Left ventricle myocardium superior (tissue), 1 donor: ENCODE measurements at regions not wholly inside any gene's neighbourhood (a gene's known extent, or its start where the extent isn't known, plus 50 kb on each side); places are given as distances from the start of the nearest gene placed in this dataset.
"Not testable (repeated sequence)": the region's sequence is repeated elsewhere in the genome, so short reads cannot be mapped to it uniquely, and the experiment has no call there.

Experiments used
- ATAC-seq: fragments of 200-7000 bp; cut with Tn5 transposase; one replicate; pipeline ENCODE4 v1.9.1; 2020; ENCODE audit warnings: mild to moderate bottlenecking, moderate library complexity
- DNase-seq: peaks from one replicate; pipeline ENCODE4 v3.0.0-alpha.2; 2020
- intact Hi-C: fragments of 100-400 bp; cut with micrococcal nuclease; formaldehyde crosslinking; loops from one replicate; pipeline ENCODE4 v1.11.0; 2022
- donor health status: DM: no; HTN: yes; CAD: no; lungs with severe emphysema.

- DNase-seq (no peak), ATAC-seq (no peak)
- intact Hi-C loops: no loop called here
Measured at GRCh38 chr3:145581694-145582093, 579.3 kb downstream of the PLOD2 start.

- intact Hi-C loops: no loop called here
- DNase-seq: no peak
- no peak for ATAC-seq
Measured at GRCh38 chr3:145604851-145605250, 556.1 kb downstream of the PLOD2 start.

DNA sequence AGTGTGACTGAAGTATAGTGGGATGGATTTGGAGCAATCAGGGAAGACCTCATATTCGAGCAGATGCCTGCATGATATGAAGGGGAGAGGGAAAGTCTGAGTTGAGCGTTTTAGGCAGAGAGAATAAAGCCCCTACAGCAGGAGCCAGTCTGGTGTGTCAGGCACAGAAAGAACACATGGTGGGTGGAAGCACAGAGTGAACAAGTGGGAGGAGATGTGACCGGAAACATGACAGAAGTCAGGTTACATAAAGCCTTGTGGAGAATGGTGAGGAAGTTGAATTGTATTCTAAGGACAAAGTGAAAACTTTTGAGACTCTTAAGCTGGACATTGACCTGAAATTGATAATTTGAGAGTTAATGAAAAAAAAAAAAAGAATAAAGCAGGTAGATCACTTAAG lies 541.0 kb downstream of the PLOD2 start:
- no peak for ATAC-seq
- no peak for DNase-seq
- intact Hi-C loops: no loop called here

- no peak for DNase-seq
- intact Hi-C loops: no loop called here
- ATAC-seq: no peak
Measured at GRCh38 chr3:145620486-145620885, 540.5 kb downstream of the PLOD2 start.

GRCh38 chr3:145623349-145623748 lies 537.6 kb downstream of the PLOD2 start:
- DNase-seq: no peak
- ATAC-seq: no peak
- intact Hi-C loops: no loop called here

DNA sequence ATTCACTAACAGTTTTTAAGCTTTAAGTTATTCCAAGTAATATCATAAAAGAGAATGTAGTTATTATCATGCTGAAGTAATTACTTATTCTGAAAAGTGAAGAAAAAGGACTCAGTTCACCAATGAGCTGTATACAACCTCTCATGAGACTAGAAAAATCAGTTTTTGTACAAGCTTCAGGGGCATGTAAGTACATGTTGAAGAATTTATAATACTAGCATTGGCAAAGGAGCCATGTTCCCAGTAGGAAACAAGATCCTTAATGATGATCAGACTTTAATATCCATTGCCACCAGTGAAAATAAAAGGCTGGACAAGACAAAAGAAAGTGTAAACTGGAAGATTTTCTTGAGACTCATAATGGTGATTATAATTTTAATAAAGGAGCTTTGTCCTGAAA lies 532.8 kb downstream of the PLOD2 start:
- no peak for ATAC-seq
- intact Hi-C loops: no loop called here
- no peak for DNase-seq

DNA sequence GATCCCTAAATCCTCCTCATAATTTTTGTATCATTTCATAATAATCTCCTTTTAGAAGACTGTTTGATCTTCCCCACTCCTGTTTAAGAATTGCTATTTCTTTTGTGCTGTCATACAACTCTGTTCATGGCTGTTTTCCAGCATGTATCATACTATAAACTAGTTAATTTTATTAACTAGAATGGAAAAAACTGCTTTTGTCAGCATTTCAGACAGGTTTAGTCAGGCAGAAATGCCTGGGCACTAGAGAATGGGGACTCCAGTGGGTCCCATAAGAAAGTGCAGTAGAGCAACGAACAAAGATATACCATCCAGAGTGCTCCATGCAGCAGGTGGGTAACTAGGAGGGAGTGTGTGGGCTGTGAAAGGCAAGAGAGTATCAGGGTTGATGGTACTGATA lies 523.9 kb downstream of the PLOD2 start:
- DNase-seq (no peak), ATAC-seq (no peak)
- intact Hi-C loops: no loop called here

- ATAC-seq (no peak), DNase-seq (no peak)
- intact Hi-C loops: no loop called here
Measured at GRCh38 chr3:145639003-145639606, 521.9 kb downstream of the PLOD2 start.

GRCh38 chr3:145639875-145640274 lies 521.1 kb downstream of the PLOD2 start:
- DNase-seq (no peak), ATAC-seq (no peak)
- intact Hi-C loops: no loop called here

DNA sequence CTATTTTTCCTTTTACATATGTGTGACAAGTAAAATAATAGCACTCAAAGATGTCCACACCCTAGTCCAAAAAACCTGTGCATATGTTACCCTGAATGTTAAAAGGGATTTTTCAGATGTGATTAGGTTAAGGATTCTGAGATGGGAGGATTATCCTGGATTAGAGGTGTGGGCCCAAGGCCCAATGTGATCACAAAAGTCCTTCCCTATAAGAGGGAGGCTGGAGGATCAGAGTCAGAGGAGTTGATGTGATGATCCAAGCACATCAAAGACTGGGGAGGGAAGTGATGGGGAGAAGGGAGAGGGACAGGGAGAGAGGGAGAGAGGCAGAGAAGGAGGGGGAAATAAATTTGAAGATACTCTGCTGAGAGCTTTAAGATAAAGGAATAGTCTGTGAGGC lies 512.6 kb downstream of the PLOD2 start:
- intact Hi-C loops: no loop called here
- no peak for ATAC-seq

DNA sequence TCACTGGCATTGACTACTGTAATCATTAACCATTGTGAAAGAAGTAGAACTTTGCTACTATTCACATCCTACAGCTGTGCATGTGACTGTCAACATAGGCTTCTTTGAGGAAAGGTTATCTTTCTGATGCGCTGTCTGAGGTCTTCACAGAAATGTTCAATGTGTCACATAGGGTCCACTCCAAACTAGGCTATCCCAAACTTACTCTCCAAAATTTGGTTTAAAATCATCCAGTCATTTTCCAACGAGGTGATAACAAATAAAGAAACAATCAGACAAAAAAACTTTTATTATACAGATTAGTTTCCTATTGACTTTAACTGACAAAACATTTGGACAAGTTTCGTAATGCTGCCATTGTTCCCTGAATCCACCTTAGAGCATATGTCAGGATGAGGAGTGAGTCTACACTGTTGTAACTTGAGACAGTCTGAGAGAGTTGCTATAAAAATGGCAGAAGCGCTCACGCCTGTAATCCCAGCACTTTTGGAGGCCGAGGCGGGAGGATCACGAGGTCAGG lies 511.6 kb downstream of the PLOD2 start:
- DNase-seq (no peak), ATAC-seq (no peak)
- intact Hi-C loops: no loop called here

More for the DNA sequence above, 512.6 kb downstream of the PLOD2 start:
- DNase-seq: no peak

DNA sequence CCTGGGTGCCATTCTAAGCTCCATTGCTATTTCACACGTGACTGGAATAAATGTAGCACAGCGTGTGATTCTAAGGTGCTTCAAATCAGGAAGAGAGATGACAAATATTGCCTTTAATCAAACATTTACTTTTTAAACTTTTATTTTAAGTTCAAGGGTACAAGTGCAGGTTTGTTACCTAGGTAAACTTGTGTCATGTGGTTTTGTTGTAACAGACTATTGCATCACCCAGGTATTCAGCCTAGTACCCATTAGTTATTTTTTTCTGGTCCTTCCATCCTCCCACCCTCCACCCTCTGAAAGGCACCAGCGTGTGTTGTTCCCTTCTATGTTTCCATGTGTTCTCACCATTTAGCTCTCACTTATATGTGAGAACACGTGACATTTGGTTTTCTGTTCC lies 510.8 kb downstream of the PLOD2 start:
- intact Hi-C loops: no loop called here
- no peak for ATAC-seq
- no peak for DNase-seq

DNA sequence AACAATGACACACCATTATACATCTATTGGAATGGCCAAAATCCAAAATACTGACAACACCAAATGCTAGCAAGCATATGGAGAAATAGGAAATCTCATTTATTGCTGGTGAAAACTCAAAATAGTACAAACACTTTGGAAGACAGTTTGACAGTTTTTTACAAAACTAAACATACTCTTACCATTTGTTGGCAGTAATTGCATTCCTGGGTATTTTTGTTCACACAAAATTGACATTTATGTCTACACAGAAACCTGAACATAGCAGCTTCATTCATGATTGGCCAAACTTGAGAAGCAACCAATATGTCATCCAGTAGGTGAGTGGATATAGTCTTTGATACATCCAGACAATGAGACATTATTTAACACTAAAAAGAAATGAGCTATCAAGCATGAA lies 489.9 kb downstream of the PLOD2 start:
- intact Hi-C loops: no loop called here
- ATAC-seq: no peak
- DNase-seq: no peak

DNA sequence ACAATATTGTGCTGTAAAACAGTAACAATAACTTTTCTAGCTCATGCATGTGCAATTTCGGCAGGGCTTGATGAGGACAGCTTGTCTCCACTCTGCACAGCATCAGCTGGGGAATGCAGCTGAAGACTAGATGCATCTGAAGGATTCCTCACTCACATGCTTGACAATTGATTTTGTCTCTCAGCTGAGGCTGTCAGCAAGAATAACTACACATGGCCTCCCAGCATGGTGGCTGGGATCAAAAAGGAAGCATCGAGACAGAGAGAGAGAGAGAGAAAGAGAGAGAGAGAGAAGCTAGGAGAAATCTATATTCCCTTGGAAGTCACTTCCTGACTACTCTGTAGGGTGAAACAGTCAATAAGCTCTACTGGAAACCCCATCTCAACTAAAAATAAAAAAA lies 487.1 kb downstream of the PLOD2 start:
- DNase-seq: no peak
- intact Hi-C loops: no loop called here

GRCh38 chr3:145678401-145678800 lies 482.6 kb downstream of the PLOD2 start:
- ATAC-seq (no peak), DNase-seq (no peak)
- intact Hi-C loops: no loop called here

More for the DNA sequence above, 487.1 kb downstream of the PLOD2 start:
- ATAC-seq: no peak

- no peak for DNase-seq
- intact Hi-C loops: no loop called here
- ATAC-seq: no peak
Measured at GRCh38 chr3:145681181-145681580, 479.8 kb downstream of the PLOD2 start.

DNA sequence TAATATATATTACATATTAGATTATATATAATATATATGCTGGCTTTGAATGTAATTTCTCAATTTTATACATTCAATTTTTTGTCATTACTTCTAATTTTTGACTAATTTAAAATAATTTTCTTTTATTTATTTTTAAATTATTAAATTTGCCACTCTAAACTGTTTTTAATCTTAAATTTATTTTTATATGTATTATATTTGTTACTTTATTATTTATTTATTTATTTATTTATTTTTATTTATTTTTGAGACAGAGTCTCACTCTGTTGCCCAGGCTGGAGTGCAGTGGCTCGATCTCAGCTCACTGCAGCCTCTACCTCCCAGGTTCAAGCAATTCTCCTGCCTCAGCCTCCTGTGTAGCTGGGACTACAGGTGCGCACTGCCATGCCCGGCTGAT lies 473.0 kb downstream of the PLOD2 start:
- DNase-seq, intact Hi-C loops, ATAC-seq: not testable (repeated sequence)

DNA sequence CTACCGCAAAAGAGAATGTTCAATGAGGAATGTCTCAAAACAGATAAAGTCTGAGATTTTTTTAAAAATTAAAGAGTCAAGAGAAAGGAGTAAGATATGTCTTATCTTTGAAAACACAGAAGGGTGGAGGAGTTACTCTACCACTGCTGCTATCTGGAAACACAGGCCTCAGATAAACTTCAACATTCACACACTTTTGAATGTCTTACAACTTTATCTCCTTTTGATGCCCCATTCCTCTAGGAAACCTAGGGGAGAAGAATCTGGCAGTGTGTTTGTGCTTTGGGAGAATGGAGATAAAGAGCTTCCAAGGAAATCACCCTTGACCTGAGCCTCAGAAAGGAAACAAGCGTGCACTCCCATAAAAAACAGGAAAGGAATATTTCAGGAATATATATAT lies 468.2 kb downstream of the PLOD2 start:
- no peak for DNase-seq
- no peak for ATAC-seq

GRCh38 chr3:145696011-145696410 lies 465.0 kb downstream of the PLOD2 start:
- ATAC-seq (no peak), DNase-seq (no peak)
- intact Hi-C loops: no loop called here

More for the DNA sequence above, 468.2 kb downstream of the PLOD2 start:
- intact Hi-C loops: no loop called here

GRCh38 chr3:145698250-145698649 lies 462.7 kb downstream of the PLOD2 start:
- DNase-seq: no peak
- ATAC-seq: no peak
- intact Hi-C loops: no loop called here

DNA sequence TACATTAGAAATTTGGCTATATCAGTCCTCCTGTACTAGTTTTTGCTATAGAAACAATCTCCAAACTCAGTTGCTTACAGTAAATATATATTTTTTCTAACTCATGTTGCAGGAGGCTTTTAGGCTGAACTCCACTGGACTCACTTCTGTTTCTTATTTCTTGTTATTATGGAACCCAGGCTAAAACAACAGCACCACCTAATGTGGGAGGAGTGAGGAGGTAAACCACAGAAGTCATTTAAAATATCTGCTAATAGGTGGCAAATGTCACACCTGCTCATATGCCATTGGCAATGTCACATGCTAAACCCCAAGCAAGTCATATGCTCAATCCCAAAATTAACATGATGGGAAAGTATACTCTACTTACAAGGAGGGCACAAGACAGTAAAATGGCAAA lies 462.2 kb downstream of the PLOD2 start:
- no peak for DNase-seq
- ATAC-seq: no peak
- intact Hi-C loops: no loop called here

GRCh38 chr3:145704020-145704419 lies 457.0 kb downstream of the PLOD2 start:
- intact Hi-C loops: no loop called here
- ATAC-seq: no peak
- DNase-seq: no peak
